ENCODE measurements at regions not wholly inside any gene's neighbourhood (a gene's known extent, or its start where the extent isn't known, plus 50 kb on each side); places are given as distances from the start of the nearest gene placed in this dataset.

GRCh38 chr4:11687727-11688126, 259.0 kb upstream of the HS3ST1 start (continued):
- TF ChIP-seq SP2 (IDR thresholded peaks at IDR 0.05; ENCODE audit: low read length) (no peak), YY1 (IDR thresholded peaks at IDR 0.05; ENCODE audit: low read depth, low read length) (no peak), CEBPB (IDR thresholded peaks at IDR 0.05; ENCODE audit: low read depth, low read length) (no peak), KDM1A (IDR thresholded peaks at IDR 0.05; ENCODE audit: borderline replicate concordance, low read length) (no peak), MAFK (IDR thresholded peaks at IDR 0.05; ENCODE audit: low read depth, low read length) (no peak), ZNF274 (IDR thresholded peaks at IDR 0.05; ENCODE audit: borderline replicate concordance, extremely low read depth, low read length) (no peak), KDM4A (IDR thresholded peaks at IDR 0.05; ENCODE audit: low read depth, low read length, severe bottlenecking) (no peak), SUZ12 (IDR thresholded peaks at IDR 0.05; ENCODE audit: low read length) (no peak), RAD21 (IDR thresholded peaks at IDR 0.05 in 1 of 2, conservative IDR thresholded peaks at IDR 0.05 in 1 of 2; ENCODE audit: low read depth in 2 of 2, low read length in 2 of 2) (no peak)
